ENCODE measurements at regions not wholly inside any gene's neighbourhood (a gene's known extent, or its start where the extent isn't known, plus 50 kb on each side); places are given as distances from the start of the nearest gene placed in this dataset.

DNA sequence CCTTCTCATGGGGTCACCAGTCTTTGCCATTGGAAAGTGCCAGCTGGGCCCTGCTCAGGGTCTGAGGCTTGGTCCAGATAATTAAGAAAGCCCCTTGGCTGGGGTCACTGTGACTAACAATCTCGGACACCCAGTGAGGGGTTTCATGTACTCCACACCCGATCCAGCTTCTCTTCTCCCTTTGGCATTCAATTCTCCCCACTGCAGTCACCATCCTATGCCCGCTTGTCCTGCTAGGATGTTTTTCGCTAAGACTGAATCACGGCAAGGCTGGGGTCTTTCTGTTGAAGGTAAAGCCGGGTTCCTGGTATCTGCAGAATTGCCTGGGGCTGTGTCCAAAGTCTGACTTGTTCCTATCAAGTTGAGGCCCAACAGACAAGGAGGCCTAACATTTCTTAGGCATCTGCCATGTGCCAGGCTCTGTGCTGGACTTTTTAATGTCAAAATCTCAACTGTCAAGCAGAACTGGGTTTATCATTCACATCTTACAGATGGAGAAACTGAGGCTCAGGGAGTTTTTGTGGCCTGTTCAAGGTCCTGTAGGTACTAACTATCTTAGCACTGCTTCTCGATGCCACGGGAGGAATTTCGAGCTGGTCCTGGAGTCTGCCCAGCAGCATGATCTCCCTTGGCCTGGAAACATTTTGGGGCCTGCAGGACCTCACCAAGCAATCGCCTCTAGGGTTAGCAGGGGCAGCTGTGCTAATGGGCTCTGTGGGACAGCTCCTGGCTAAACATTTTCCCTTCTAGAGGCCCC lies 142.0 kb upstream of the ALDH1B1 start:
- H3K4me1 ChIP-seq = no peaks in the 10 kb centered on the region
- no peak overlapping the region for H3K27ac ChIP-seq
- intact Hi-C loops (cut with DNase I) = no loop called here
- ATAC-seq (no peak), DNase-seq (no peak)
- no peaks in the 10 kb centered on the region for H3K9me3 ChIP-seq
- no peak overlapping the region for H3K4me3 ChIP-seq
- TF ChIP-seq, protein P1, sequence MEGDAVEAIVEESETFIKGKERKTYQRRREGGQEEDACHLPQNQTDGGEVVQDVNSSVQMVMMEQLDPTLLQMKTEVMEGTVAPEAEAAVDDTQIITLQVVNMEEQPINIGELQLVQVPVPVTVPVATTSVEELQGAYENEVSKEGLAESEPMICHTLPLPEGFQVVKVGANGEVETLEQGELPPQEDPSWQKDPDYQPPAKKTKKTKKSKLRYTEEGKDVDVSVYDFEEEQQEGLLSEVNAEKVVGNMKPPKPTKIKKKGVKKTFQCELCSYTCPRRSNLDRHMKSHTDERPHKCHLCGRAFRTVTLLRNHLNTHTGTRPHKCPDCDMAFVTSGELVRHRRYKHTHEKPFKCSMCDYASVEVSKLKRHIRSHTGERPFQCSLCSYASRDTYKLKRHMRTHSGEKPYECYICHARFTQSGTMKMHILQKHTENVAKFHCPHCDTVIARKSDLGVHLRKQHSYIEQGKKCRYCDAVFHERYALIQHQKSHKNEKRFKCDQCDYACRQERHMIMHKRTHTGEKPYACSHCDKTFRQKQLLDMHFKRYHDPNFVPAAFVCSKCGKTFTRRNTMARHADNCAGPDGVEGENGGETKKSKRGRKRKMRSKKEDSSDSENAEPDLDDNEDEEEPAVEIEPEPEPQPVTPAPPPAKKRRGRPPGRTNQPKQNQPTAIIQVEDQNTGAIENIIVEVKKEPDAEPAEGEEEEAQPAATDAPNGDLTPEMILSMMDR (IDR thresholded peaks at IDR 0.05) = no peak
- no peaks in the 10 kb centered on the region for H3K27me3 ChIP-seq
- H3K36me3 ChIP-seq = no peaks in the 10 kb centered on the region

DNA sequence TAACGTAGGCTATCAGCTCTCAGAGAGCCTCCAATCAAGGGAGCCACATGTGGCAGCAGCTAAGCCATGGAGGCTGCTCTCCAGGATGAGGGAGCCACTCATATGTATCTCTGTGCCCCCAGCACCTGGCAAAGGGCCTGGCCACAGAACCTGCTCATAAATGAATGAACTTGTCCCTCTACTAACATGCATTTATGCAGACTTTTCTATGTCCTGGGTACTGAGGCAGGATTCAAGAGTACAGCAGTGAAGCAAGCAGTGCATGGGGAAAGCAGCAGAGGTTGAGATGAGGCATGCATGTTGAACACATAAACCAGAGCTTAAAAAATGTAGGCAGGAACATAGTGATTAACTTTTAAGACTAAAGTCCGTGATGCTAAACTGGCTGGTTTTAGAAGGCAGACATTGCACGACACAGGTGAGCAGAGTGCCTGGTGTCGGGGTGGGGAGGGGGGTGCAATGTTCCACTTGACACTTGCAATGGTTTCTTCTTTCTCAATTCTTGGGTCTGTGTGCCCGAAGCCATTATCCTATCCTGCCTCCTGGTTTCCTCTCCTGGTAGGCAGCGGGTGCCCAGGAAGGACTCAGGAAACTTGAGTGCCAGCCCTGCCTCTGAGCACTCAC lies 142.8 kb upstream of the ALDH1B1 start:
- H3K4me3 ChIP-seq = no peak overlapping the region
- H3K27me3 ChIP-seq = no peaks in the 10 kb centered on the region
- H3K36me3 ChIP-seq = no peaks in the 10 kb centered on the region
- TF ChIP-seq, protein P1 (IDR thresholded peaks at IDR 0.05) = no peak
- no peaks in the 10 kb centered on the region for H3K9me3 ChIP-seq
- no peaks in the 10 kb centered on the region for H3K4me1 ChIP-seq
- intact Hi-C loops (cut with DNase I) = no loop called here
- no peak overlapping the region for H3K27ac ChIP-seq
- ATAC-seq (no peak), DNase-seq (no peak)

DNA sequence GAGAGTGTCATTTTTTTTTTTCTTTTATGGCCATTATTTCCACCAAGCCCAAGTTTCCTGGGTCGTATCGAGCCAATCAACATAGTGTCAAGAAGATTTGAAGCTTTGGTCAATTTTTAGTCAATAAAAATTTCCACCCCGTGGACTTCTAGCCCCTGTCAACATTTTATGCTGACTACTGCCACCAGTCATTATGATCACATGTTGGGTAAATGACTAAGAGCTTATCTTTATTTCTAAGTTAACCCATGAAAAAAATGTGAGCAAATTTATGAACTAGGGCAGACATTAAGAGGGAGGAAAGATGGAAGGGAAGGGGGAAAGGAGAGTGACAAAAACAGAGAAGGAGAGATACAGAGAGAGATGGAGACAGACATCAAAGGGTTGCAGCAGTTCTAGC lies 143.5 kb upstream of the ALDH1B1 start:
- ATAC-seq (no peak), DNase-seq (no peak)
- H3K4me3 ChIP-seq = no peak overlapping the region
- no peaks in the 10 kb centered on the region for H3K9me3 ChIP-seq
- H3K4me1 ChIP-seq = no peaks in the 10 kb centered on the region
- TF ChIP-seq, protein P1 (IDR thresholded peaks at IDR 0.05) = no peak
- no peaks in the 10 kb centered on the region for H3K27me3 ChIP-seq
- intact Hi-C loops (cut with DNase I) = no loop called here
- no peaks in the 10 kb centered on the region for H3K36me3 ChIP-seq
- no peak overlapping the region for H3K27ac ChIP-seq

DNA sequence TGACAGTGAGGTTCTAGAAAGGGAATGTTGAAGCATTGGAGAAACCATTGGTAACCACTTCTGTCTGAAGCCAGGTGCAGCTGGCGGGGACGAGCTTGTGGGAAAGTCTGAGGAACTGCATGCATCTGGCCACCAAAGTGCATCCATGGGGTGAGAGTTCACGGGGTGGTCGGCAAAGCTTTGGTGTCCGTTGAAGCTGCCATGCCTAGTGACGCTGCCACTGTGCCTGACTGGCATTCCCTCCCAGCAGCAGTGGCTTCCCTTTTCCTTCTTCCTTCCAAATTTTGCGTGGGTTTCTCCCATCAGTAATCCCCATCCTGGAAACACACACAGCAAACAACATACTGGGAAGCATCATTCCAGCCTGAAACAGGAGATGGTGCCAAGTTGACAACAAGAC lies 145.7 kb upstream of the ALDH1B1 start:
- DNase-seq (no peak), ATAC-seq (no peak)
- no peaks in the 10 kb centered on the region for H3K27me3 ChIP-seq
- intact Hi-C loops (cut with DNase I) = no loop called here
- no peaks in the 10 kb centered on the region for H3K4me1 ChIP-seq
- TF ChIP-seq, protein P1 (IDR thresholded peaks at IDR 0.05) = no peak
- no peak overlapping the region for H3K27ac ChIP-seq
- H3K4me3 ChIP-seq = no peak overlapping the region
- H3K9me3 ChIP-seq = no peaks in the 10 kb centered on the region
- no peaks in the 10 kb centered on the region for H3K36me3 ChIP-seq

DNA sequence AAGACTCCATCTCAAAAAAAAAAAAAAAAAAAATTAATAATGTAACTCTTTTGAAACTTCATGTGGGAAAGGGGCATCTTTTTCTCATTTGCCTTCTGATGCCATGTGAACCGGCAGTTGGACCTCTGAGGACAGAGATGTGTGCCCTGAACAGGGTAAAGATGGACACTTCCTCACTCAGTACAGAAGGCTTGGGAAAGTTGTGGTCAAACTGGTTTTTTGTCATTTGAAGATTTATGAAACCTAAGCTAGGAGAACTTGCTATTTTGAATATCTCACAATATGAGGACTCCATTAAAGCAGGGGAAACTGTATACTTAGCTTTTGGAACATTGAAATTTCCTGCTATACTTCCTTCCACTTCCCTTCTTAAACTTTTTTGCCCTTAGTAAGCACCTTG lies 147.5 kb upstream of the ALDH1B1 start:
- no peak overlapping the region for H3K4me3 ChIP-seq
- TF ChIP-seq, protein P1 (IDR thresholded peaks at IDR 0.05) = no peak
- intact Hi-C loops (cut with DNase I) = no loop called here
- no peaks in the 10 kb centered on the region for H3K27me3 ChIP-seq
- DNase-seq = no peak
- H3K27ac ChIP-seq = no peak overlapping the region
- ATAC-seq = no peak
- H3K36me3 ChIP-seq = no peaks in the 10 kb centered on the region
- H3K9me3 ChIP-seq = no peaks in the 10 kb centered on the region
- H3K4me1 ChIP-seq = no peaks in the 10 kb centered on the region

Measured in left lung (tissue), 4 donors.